ENCODE measurements at regions not wholly inside any gene's neighbourhood (a gene's known extent, or its start where the extent isn't known, plus 50 kb on each side); places are given as distances from the start of the nearest gene placed in this dataset.
"Not testable (repeated sequence)": the region's sequence is repeated elsewhere in the genome, so short reads cannot be mapped to it uniquely, and the experiment has no call there.

DNA sequence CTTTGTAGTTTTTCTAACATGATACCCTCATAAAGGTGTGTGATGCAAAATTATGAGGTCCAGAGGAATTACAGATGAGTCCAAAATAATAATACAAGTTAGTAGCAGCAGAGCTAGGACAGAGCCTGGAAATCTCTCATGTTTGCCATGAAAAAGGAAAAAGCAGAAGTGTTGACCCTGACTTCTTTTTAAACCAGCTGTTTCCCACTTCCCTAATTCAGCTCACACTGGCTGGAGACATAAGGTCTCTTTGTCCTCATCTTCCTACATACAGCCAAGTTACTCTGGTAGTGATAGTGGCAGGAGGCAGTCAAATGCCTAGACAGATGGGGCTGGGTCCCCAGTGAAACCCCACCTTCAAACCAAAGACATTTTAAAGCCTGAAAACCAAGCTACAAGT, 269.2 kb downstream of the C7orf25 start:
- intact Hi-C loops (cut with DNase I), result no loop called here
- ATAC-seq (no peak), DNase-seq (ENCODE audit: low spot score) (no peak)

DNA sequence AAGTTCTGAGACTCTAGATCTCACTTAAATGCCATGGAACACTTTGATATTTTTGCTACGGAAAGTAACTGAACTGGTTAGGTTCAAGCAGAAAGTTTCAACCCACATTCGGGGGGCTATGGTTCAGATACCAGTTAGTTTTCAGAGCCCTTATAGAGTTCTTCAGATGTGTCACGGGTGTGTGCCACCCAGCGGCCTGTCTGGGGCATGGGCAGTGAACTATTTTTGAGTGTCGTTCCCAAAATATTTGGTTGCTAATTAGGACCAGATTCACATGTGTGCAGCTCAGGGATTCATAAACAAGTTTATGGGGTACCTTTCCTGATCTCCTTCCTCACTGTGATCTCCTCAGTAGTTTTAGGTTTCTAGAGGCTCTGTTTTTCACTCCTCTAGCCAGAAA, 271.9 kb downstream of the C7orf25 start:
- no peak for DNase-seq (ENCODE audit: low spot score)
- intact Hi-C loops (cut with DNase I), result no loop called here
- ATAC-seq, result no peak

DNA sequence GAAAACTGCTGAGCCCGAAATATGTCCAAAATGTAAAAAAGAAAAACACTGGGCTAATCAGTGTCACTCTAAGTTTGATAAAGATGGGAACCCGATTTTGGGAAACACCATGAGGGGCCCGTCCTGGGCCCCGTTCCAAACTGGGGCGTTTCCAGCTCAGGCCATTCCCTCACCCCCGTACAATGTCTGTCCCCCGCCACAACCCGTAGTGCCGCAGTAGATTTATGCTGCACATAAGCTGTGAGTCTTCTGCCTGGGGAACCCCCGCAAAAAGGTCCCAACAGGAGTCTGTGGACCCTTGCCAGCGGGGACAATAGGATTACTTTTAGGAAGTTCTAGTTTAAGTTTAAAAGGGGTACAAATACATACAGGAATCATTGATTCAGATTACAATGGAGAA, 275.5 kb downstream of the C7orf25 start:
- ATAC-seq; intact Hi-C loops (cut with DNase I); DNase-seq (ENCODE audit: low spot score): not testable (repeated sequence)

DNA sequence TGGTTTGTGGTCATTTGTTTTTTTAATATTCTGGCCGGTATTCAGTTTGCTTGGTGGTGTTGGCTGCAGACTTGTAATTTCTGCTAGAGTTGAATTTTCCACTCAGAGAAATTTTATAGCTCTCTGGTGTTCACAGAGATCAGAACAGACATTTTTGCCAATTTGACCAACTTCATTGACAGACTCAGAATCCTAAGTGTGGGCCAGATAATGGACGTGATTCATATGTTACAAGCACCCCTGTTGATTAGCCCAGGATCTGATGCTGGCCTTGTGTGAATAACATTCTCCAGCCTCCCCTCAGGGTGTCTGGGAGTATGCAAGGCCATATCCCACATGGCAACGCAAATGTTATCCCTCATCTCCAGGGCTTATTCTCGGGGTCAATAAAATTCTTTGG, 283.8 kb downstream of the C7orf25 start:
- ATAC-seq (peak; percentile 48), DNase-seq (ENCODE audit: low spot score) (no peak)
- intact Hi-C loops (cut with DNase I), result loop anchor here (10.0 kb wide), 1 partner anchor 1933 kb away; no protein-coding TSS in a partner anchor

DNA sequence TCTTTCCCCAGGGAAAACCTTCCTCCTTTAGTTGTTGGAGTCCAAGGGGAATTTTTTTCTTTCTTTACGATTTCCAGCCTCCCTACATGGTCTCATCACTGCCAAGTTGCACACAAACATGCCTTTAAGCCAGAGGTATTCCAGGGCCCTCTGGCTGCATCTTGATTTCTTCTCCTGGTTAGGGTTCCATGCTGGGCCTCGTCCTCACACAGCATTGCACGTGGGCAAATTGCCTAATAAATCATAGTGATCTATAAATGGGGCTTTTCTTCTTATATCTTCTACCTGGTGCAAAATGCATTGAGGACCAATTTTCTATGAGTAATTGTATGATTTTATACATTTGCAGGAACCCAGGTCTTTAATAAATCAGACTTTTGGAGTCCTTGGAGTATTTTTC, 284.2 kb downstream of the C7orf25 start:
- no peak for ATAC-seq
- no peak for DNase-seq (ENCODE audit: low spot score)
- intact Hi-C loops (cut with DNase I), result loop anchor here (10.0 kb wide), 1 partner anchor 1933 kb away; no protein-coding TSS in a partner anchor

DNA sequence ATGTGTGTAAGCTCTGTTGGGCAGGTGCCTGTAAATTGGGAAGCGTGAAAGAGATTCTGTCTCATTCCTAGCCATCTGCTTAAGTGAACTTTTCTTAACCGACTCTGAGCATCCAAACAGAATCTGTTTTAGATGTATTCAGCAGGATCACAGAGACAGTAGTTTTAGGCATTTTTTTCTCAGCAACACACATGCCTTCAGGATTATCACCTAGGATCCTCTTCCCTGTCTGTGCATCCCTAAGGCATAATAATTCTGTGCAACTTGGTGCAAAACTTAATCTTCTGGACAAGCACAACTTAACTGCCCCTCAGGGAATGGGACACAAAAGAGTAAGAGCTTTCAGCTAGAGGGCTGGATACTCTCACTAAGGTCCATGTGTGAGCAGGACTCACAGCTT, 284.8 kb downstream of the C7orf25 start:
- intact Hi-C loops (cut with DNase I), result loop anchor here (10.0 kb wide), 1 partner anchor 1932 kb away; no protein-coding TSS in a partner anchor
- DNase-seq (ENCODE audit: low spot score) (no peak), ATAC-seq (no peak)

DNA sequence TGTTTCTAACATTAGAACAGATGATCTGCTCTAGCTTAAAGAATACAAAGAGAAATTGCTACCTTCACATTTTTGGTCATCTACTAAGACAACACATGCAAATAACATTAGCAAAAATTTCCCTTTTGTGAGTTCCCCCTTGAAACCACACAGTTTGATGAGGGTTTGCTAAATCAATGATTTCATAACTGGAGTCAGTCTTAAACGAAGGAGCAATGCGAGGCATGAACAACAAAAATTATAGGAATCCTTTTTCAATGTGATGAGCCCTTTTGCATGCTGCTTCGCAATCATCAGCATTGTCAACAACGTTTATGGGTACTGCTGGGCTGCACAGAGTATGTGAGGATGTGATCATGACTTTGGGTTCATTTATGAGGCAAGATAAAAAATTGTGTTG, 286.4 kb downstream of the C7orf25 start:
- ATAC-seq (no peak), DNase-seq (ENCODE audit: low spot score) (no peak)
- intact Hi-C loops (cut with DNase I), result loop anchor here (10.0 kb wide), 1 partner anchor 1931 kb away; no protein-coding TSS in a partner anchor

DNA sequence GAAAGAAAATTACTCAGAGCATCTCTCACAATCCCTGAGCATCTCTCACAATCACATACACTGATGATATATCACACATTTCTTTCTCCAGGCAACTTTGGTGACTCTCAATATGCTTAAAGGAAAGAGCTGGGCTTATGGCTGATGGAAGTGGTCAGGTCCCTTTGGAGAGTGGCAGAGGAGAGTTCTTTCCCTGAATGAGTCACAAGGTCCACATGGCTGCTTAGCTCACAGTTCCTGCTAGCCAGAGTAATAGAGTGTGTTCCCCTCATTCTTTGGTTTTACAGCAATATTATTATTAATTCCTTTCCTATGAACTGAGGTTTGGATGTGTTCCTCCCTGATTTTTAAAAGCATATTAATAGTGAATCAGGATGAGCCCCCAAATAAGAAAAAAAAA, 287.4 kb downstream of the C7orf25 start:
- DNase-seq (ENCODE audit: low spot score) (no peak), ATAC-seq (no peak)
- intact Hi-C loops (cut with DNase I), result loop anchor here (10.0 kb wide), 1 partner anchor 1930 kb away; no protein-coding TSS in a partner anchor

DNA sequence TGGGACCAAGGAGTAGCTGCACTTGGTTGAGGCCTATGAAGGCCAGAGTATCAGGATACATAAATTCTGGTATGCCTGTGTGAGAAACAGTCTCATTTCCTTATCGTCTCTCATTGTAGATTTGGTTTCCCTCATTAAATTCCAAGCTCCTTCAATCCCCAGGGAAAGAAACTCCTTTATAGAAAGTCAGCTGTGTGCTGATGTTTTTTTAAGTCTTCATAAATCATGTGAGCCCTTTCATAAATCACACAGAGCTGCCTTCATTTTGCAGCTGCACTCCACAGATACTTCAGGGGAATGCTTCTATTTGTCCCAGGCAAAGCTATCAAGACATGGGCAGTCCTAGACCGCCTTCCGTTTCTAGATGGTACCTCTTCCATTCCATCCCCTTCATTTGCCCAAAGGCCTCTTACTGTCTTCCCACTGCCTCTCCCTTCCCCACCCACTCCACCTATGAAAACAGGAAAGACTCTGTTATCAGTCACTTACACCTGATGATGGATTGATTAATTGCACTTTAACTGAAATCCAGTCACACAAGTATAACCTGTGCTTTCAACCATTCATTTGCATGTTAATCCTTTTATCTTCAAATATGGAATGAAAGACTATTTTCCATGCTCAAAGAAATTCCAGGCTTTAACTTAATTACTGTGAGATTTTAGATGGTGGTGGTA, 290.2 kb downstream of the C7orf25 start:
- ATAC-seq (no peak), DNase-seq (ENCODE audit: low spot score) (no peak)
- intact Hi-C loops (cut with DNase I), result loop anchor here (10.0 kb wide), 1 partner anchor 1927 kb away; no protein-coding TSS in a partner anchor

DNA sequence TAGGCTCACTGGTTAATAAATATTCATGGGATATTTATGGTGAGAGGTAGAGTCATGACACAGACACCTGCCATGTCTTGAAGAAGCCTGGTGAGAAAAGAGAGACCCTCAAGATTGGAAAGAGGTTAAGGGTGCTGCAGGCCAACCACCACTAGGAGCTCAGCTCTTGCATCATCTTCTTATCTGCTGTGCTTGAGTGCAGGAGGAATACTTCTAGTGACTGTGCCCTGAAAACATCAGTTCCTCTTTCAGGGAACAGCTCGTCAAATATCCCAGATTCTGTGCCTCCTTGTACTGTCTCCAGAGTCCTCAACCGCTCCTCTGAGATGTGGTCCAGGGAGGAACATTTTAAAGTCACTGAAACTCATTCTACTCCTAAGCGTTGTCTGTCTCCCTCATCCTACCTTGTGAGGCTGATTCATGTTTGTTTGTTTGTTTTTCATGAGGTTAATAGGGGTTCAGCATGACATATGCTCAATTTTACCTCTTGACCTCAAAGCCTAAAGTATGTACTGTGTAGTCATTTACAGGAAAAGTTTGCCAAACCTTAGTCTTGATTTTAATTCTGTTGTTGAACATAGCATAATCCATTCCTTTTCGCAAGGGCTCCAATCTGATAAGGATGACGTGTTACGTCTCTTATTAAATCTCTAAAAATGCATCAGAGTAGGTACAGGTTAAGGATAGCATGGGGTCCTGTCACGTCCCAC, 293.1 kb downstream of the C7orf25 start:
- no peak for DNase-seq (ENCODE audit: low spot score)
- intact Hi-C loops (cut with DNase I), result no loop called here
- no peak for ATAC-seq

DNA sequence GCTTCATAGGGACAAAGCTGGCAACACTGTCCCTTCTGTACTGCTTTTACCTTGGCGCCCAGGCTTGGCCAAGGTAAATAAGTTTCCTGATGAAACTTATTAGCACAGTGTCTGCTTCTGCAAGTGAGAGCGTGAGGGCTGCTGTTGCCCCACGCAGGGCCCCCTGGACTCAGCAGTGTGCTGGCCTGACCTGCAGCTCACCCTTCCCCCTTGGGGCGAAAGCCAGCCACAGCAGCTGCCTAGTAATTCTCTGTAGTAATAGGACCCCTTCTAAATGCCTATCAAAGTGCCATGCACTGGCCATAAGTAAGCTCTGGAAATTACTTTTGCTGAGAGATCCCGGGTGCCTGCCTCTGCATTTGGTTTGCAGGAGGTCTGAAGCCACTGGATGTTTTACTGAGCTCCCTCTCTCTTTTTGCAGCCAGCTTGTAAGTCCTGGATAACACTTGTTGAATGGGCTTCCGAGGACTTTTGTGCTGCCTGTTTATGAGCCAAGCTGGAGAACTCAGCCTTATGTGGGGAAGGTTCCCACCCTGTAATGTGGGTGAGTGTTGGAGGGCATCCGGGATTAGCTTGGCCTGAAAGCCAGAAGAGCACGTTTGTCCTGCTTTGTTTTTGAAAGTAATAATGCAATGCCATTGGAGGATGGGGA, 293.9 kb downstream of the C7orf25 start:
- intact Hi-C loops (cut with DNase I), result no loop called here
- DNase-seq (ENCODE audit: low spot score) (no peak), ATAC-seq (no peak)

DNA sequence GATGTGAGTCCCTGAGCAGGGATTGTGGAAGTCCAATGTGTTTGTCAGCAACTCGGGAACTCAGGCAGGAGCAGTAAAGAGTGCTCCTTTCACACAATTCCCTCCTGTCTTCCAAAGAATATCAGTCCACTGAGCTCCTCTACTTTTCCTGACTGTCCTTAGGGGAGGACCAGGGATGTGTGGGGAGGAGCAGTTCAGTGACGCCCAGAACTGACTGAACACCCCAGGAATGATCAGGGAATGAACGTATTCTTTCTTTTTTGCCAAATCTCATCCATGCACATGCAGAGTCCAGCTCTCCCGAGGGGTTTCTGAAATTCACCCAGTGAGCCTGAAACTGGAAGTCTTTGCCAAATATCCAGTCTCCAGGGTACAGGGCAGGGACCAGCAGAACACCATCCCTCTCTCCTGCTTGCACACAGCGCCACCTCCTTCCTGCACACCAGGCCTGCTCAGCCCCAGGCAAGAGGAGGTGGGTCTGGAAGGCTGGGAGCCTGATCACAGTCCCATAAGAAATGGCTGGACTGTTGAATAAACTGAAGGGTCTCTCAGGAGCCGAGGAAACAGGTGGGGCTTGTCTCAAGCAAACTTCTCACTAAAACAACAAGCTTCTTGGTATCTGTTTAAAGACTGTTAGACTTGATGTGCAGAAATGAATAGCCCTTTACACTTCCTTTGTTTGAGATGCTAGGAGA, 294.7 kb downstream of the C7orf25 start:
- DNase-seq (ENCODE audit: low spot score) (no peak), ATAC-seq (no peak)
- intact Hi-C loops (cut with DNase I), result no loop called here

DNA sequence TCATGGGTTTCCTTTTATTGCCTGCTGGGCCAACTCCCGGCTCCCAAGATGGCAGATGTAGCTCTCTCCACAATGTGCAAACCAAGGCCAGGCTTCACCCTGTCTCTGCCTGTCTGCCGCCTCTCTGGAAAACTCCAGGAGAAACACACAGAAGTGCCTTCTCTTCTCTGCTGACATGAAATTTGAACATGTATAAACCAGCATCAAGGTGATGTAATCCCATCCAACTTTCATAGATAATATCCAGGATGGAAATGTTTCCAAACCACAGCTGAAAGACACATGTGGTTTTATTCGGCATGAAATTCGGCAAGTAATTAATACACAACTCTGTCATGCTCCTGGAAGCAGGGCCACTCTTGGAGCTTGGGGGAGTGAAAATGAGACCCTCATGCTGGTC, 297.2 kb downstream of the C7orf25 start:
- intact Hi-C loops (cut with DNase I), result no loop called here
- no peak for ATAC-seq
- DNase-seq (ENCODE audit: low spot score), result no peak

DNA sequence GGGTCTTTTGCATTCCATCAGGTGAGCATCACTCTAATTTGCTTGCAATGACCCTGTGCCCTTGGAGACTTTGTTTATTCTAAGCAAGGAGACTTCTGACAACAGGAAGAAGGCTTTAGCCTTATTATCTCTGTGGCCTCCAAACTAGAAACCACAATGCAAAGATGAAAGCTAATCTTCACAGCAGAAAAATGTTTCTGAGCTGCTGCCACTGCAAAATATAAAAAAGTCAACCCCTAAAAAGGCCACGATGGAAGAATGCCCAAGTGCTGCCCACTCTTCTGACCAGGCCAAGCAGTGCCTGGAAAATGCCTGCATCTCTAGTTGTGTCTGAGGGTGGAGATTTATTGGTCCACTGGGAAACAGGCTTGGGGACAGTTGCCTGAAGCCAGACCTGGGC, 299.9 kb downstream of the C7orf25 start:
- intact Hi-C loops (cut with DNase I), result no loop called here
- DNase-seq (ENCODE audit: low spot score), result no peak
- no peak for ATAC-seq

DNA sequence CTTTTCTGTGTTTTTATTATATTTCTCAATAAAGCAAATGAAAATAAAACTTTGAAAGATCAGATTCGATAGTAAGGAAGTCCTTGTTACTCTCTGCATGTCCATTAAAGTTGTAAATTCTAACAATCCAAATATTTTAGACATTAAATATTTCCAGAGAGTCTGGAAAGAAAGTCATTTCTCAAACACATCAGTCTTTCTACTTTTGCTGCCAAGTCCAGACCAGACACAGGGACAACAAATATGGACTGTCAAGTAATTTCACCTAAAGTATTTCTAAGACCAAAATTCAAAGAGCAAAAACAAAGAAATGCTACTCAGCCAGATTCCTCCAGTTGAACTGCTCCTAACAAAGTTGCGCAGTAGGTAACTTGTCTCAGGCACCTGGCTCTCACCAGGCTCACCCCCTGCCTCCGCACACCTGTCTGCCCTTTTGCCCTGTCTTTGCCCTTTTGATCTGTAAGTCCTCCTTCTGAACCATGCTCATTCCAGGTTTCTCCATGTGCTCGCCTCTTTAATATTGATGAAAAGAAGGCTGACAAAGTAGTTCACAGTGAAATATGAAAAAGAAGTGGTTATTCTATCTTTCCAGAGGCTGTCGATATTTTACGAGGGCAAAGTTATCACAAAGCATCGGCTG, 300.5 kb downstream of the C7orf25 start:
- intact Hi-C loops (cut with DNase I), result no loop called here
- DNase-seq (ENCODE audit: low spot score), result no peak
- no peak for ATAC-seq

DNA sequence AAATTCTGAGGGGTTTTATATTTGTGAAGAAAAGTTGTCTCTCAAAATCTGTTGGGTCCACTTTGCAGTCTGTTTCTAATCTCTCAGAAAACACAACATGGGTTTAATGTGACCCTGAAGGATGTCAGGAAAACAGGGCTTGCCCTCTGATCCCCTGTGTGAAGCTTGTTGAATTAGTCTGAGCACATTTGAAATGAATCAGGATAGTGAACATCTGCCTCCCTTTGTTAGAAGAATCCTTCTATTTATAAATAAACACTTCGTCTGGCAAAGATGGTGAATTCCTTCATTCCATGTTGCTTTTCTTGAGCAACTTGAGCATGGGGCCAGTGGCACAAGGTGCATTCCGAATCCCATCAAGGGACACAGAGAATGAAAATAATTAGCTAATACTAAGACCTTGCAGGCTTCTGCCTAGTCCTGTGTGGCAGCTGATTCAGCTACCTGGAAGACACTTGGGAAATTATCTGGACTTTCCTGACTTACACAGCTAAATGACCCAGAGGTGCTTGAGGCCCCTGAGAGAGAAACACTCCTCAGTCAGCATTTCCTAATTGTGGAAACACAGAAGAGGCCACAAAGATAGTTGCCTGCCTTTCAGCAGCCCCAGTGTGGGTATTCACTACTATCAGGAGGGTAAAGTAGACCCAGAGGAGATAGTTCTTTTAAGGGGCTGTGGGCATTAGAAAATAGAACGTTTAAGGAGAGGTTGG, 305.5 kb downstream of the C7orf25 start:
- intact Hi-C loops (cut with DNase I), result no loop called here
- DNase-seq (ENCODE audit: low spot score), result no peak
- peak; percentile 92 for ATAC-seq

DNA sequence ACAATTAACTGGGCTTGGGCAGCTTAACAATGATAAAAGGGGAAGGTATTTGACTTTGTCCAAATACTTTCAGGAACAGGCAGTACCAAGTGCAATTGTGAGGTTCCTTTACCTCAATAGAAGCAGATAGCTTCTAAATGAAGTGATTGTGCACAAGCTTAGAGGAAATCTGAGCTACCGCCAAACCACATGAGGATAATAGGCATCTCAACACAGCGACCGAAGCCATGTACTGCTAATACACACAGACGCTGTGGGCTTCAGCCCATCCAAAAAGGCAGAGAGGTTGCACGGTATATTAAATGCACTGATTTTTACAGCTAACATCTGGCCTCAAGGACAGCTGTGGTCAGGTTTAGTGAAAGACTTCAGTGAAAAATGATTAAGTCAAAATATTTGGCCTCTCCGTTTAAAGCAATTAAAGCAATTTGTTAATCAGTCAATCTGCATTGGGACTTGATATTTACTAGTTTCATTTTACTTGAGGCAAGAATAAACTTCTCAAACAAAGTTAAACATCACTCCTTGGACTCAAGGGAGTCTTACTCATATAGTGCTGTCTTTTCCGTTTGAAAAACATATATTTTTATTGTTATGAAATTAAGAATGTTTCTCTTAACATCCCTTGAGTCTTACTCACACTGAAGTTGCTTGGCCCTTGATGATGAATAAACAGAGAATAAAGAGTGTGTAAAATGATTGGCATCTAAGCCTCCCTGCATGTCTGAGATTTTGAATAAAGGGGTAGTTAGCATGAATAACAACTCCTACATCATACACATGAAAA, 306.3 kb downstream of the C7orf25 start:
- DNase-seq (ENCODE audit: low spot score), result no peak
- intact Hi-C loops (cut with DNase I), result no loop called here
- ATAC-seq, result peak; percentile 65

DNA sequence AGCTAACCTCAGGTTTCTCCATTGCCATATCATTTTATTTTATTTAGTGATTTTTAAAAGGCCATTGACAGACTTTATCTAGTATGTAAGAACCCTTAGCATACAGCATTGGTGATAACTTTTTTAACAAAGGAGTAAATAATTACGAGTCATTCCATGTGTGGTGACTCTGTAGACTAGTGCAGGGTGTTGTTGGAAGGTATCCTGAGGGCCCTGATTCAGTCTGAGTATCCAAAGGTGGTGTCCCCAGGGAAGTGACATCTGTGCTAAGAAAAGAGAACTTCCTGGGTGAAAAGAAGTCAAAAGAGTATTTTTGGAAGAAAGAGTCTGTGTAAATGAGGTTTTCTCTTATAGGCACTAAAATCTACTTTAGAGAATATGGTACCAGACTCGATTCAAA, 308.4 kb downstream of the C7orf25 start:
- intact Hi-C loops (cut with DNase I), result no loop called here
- DNase-seq (ENCODE audit: low spot score) (no peak), ATAC-seq (no peak)

All from sciatic nerve (tissue), 2 donors.